ENCODE measurements at regions not wholly inside any gene's neighbourhood (a gene's known extent, or its start where the extent isn't known, plus 50 kb on each side); places are given as distances from the start of the nearest gene placed in this dataset.
"Not testable (repeated sequence)": the region's sequence is repeated elsewhere in the genome, so short reads cannot be mapped to it uniquely, and the experiment has no call there.

GRCh38 chr10:84012831-84013458, 126.4 kb upstream of the GHITM start:
- peaks cover 0 to 9% of the 10 kb centered on the region in 2 donors for H3K36me3 Mint-ChIP-seq
- no peak overlapping the region for H3K27ac Mint-ChIP-seq
- no peak for ATAC-seq
- peaks cover 0 to 7% of the 10 kb centered on the region in 2 donors for H3K9me3 Mint-ChIP-seq
- no peak for DNase-seq (ENCODE audit: low spot score in 2 of 2)

DNA sequence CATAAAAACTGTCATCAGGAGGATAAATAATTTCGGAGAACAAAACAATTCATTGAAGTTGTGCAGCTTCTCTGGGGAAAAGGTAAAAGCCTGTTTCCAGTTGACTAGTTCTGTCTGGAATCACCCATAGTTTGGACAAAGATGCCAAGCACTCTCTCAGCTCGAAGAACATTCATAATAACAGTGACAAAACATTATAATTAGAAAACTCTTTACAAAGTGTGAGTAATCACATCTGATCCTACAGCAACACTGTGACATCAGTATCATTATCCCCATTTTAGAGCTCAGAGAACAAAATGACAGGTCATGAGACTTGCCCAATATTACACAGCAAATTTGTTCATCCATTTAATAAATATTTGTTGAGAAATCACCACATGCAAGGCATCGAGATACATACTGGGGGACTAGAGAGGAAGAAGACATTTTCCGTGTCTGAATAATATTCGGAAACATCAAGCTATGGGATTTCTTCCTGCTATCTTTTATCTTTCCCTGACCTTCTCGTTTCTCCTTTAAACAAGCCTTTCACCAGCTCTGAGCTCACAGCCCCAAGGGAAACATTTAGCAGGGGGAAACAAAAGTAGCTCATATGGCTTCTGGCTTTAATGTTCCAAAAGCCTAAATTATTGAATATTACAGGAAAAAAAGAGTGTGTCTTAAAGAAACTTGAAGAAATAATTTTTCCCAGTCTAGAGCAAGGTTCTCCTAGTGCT, 123.3 kb upstream of the GHITM start:
- Mint-ChIP-seq H3K27ac (no peak overlapping the region), H3K9me3 (peaks cover 1 to 9% of the 10 kb centered on the region in 2 donors), H3K36me3 (peaks cover 0 to 10% of the 10 kb centered on the region in 2 donors)
- DNase-seq (ENCODE audit: low spot score in 2 of 2), result no peak
- no peak for ATAC-seq

DNA sequence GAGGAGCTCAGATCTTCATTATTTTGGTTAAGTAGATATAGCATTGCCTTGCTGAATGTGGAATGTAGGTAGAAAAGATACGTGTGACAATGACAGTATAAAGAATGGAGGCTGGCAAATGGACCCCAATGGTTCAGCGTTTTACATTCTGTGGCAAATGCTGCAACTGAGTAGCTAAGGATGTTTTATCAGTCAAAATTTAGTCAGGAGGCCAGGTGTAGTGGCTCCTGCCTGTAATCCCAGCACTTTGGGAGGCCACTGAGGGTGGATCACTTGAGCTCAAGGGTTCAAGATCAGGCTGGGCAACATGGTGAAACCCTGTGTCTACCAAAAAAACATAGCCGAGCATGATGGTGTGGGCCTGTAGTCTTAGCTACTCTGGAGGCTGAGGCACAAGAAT, 120.5 kb upstream of the GHITM start:
- no peak overlapping the region for H3K27ac Mint-ChIP-seq
- H3K9me3 Mint-ChIP-seq, result peaks cover 16 to 20% of the 10 kb centered on the region in 2 donors
- no peak for DNase-seq (ENCODE audit: low spot score in 2 of 2)
- no peak for ATAC-seq
- peaks cover under 1 to 21% of the 10 kb centered on the region in 2 donors for H3K36me3 Mint-ChIP-seq

GRCh38 chr10:84019854-84020458, 119.4 kb upstream of the GHITM start:
- H3K27ac Mint-ChIP-seq; DNase-seq (ENCODE audit: low spot score in 2 of 2): not testable (repeated sequence)

GRCh38 chr10:84026821-84027257, 112.5 kb upstream of the GHITM start:
- peaks cover 4 to 10% of the 10 kb centered on the region in 2 donors for H3K36me3 Mint-ChIP-seq
- peaks cover 8 to 11% of the 10 kb centered on the region in 2 donors for H3K9me3 Mint-ChIP-seq
- ATAC-seq, result no peak
- H3K27ac Mint-ChIP-seq, result no peak overlapping the region
- peak in 1 of 2 donors; percentile 13 for DNase-seq (ENCODE audit: low spot score in 2 of 2)

More at GRCh38 chr10:84019854-84020458, 119.4 kb upstream of the GHITM start:
- peaks cover 4 to 21% of the 10 kb centered on the region in 2 donors for H3K36me3 Mint-ChIP-seq
- not testable (repeated sequence) for ATAC-seq
- peaks cover 16 to 20% of the 10 kb centered on the region in 2 donors for H3K9me3 Mint-ChIP-seq

GRCh38 chr10:84029840-84030239, 109.5 kb upstream of the GHITM start:
- Mint-ChIP-seq H3K9me3 (no peaks in the 10 kb centered on the region), H3K36me3 (no peaks in the 10 kb centered on the region), H3K27ac (no peak overlapping the region)
- ATAC-seq (no peak), DNase-seq (ENCODE audit: low spot score in 2 of 2) (no peak)

- ATAC-seq (no peak), DNase-seq (ENCODE audit: low spot score in 2 of 2) (no peak)
- H3K36me3 Mint-ChIP-seq, result no peaks in the 10 kb centered on the region
- no peak overlapping the region for H3K27ac Mint-ChIP-seq
- H3K9me3 Mint-ChIP-seq, result peaks cover 0 to 14% of the 10 kb centered on the region in 2 donors
Measured at GRCh38 chr10:84038035-84038434, 101.3 kb upstream of the GHITM start.

DNA sequence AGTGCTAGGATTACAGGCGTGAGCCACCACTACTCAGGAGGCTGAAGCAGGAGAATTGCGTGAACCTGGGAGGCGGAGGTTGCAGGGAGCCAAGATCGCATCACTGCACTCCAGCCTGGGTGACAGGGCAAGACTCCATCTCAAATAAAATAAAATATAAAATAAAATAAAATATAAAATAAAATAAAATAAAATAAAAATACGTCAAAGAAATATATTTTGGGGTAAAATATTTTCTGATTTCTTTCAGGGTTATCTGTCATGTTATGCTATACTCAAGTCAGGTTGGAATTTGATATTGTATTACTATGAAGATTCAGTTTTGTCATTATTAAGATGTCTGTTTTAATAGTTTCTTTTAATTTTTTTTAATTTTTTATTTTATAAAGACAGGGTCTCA, 99.4 kb upstream of the GHITM start:
- Mint-ChIP-seq H3K36me3 (no peaks in the 10 kb centered on the region), H3K27ac (no peak overlapping the region), H3K9me3 (peaks cover 0 to 14% of the 10 kb centered on the region in 2 donors)
- ATAC-seq (no peak), DNase-seq (ENCODE audit: low spot score in 2 of 2) (no peak)

DNA sequence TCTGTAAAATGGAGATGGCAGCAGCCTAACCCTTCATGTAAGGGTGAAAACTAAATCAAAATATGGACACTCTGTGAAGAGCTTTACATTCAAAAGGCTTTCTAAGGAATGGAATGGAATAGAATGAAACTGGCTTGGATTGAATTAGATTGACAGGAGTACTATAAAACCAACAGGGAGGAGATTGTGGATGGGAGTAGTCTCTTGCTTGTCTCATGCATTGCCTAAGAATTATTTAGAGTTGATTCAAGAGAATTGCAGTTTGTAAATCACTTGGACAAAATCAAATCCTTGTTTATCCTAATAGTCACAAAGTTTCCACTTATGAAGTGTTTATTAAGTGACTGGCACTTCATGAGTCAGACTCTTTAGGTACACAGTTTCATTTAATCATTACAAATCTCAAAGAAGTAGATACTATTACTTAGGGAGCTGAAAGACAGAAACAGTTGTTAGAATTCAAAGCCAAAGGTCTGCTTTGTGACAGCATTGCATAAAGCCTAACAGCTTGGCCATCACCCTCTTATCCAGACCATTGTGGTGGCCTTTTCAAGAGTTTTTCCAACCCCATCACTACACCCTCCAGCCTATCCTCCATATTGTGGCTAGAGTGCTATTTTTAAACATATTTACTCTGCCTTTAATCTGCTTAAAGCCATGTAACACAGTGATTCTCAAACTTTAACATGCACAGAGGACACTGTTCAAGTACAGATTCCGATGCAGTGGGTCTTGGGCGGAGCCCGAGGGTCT, 91.9 kb upstream of the GHITM start:
- no peaks in the 10 kb centered on the region for H3K36me3 Mint-ChIP-seq
- peaks cover 5 to 7% of the 10 kb centered on the region in 2 donors for H3K9me3 Mint-ChIP-seq
- DNase-seq (ENCODE audit: low spot score in 2 of 2) (no peak), ATAC-seq (no peak)
- no peak overlapping the region for H3K27ac Mint-ChIP-seq

DNA sequence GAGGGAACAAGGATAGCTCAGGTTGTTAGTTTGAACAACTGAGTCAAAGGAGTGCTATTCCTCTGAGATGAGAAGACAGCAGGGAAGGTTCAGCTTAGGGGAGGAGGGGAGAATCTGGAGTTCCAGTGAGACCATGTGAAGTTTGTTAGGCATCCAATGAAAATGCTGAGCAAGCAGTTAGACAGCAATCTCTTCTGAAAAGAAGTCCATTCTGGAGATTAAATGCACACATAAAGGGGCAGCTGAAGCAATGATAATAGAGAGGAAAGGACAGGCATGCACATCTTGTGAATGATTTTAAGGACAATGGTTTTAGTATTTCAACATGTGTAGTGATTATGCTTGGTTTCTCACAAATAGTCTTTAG, 89.7 kb upstream of the GHITM start:
- no peak overlapping the region for H3K27ac Mint-ChIP-seq
- H3K36me3 Mint-ChIP-seq, result no peaks in the 10 kb centered on the region
- peaks cover 5 to 7% of the 10 kb centered on the region in 2 donors for H3K9me3 Mint-ChIP-seq
- DNase-seq (ENCODE audit: low spot score in 2 of 2), result no peak
- no peak for ATAC-seq

DNA sequence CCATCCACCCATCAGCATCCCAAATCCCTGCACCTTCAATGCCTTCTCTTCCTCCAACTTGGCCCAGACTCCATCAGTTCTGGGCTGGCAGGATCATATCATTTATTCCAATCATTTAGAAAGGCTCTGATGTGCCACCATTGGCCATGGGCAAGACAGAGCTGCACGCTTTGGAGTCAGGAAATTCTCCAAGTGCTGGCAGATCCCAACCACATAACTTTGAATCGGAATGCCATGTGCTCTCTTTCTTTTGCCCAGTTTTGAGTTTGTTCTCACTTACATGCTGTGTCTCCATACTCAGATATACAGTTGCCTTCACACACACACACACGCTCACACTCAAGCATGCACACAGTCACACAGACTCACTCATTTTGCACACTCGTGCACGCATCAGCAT, 85.7 kb upstream of the GHITM start:
- H3K27ac Mint-ChIP-seq, result no peak overlapping the region
- H3K9me3 Mint-ChIP-seq, result peaks cover 5% of the 10 kb centered on the region in 2 donors
- ATAC-seq (no peak), DNase-seq (ENCODE audit: low spot score in 2 of 2) (no peak)
- no peaks in the 10 kb centered on the region for H3K36me3 Mint-ChIP-seq

- DNase-seq (ENCODE audit: low spot score in 2 of 2) (no peak), ATAC-seq (no peak)
- Mint-ChIP-seq H3K36me3 (no peaks in the 10 kb centered on the region), H3K27ac (no peak overlapping the region), H3K9me3 (no peaks in the 10 kb centered on the region)
Measured at GRCh38 chr10:84054743-84055142, 84.6 kb upstream of the GHITM start.

DNA sequence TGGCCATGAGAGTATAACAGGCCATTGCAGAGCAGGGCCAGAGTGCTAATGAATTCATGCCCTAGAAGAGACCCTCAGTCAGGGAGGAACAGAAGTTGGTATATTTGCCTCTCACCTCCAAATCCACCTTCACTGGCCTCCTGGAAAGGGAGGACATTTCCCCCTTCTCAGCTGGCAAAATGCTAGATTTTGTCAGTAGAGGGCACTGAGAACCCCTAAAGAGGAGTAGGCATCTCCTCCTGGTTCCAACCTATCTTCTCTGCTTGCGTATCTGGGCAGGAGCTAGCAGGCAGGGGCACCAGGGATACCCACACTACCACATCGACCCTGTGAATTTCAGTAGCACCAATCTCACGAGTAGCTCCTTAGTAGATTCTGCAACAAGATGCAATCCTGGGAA, 79.8 kb upstream of the GHITM start:
- H3K9me3 Mint-ChIP-seq, result no peaks in the 10 kb centered on the region
- H3K27ac Mint-ChIP-seq, result no peak overlapping the region
- ATAC-seq (no peak), DNase-seq (ENCODE audit: low spot score in 2 of 2) (no peak)
- no peaks in the 10 kb centered on the region for H3K36me3 Mint-ChIP-seq

DNA sequence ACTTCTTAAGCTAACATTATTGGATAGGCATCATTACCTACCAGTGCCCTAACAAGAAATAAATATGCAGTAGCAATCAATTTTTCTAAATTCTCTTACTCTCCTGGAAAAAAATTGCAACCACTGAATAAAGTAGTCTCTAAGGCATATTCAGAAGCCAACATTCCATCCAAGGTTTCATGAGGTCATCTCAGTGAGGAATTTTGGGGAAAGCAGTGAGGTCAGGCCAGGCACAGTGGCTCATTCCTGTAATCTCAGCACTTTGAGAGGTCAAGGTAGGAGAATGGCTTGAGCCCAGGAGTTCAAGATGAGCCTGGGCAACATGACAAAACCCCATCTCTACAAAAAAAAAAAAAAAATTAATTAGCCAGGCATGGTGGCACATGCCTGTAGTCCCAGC, 75.9 kb upstream of the GHITM start:
- Mint-ChIP-seq H3K27ac (no peak overlapping the region), H3K9me3 (no peaks in the 10 kb centered on the region), H3K36me3 (no peaks in the 10 kb centered on the region)
- no peak for DNase-seq (ENCODE audit: low spot score in 2 of 2)
- no peak for ATAC-seq

GRCh38 chr10:84065804-84066601, 73.3 kb upstream of the GHITM start:
- no peak overlapping the region for H3K27ac Mint-ChIP-seq
- ATAC-seq, result peak; percentile 24 to 40
- H3K9me3 Mint-ChIP-seq, result no peaks in the 10 kb centered on the region
- no peaks in the 10 kb centered on the region for H3K36me3 Mint-ChIP-seq
- no peak for DNase-seq (ENCODE audit: low spot score in 2 of 2)

- ATAC-seq (no peak), DNase-seq (ENCODE audit: low spot score in 2 of 2) (no peak)
- Mint-ChIP-seq H3K9me3 (no peaks in the 10 kb centered on the region), H3K27ac (no peak overlapping the region), H3K36me3 (no peaks in the 10 kb centered on the region)
Measured at GRCh38 chr10:84074521-84074920, 64.8 kb upstream of the GHITM start.

Measured in activated naive CD4-positive, alpha-beta T cell treated with anti-CD3 and anti-CD28 coated beads, Interleukin-2, amount 50 U/mL, for 72 hours (primary cell).